Ammon's horn (tissue), 1 donor: ENCODE measurements at regions not wholly inside any gene's neighbourhood (a gene's known extent, or its start where the extent isn't known, plus 50 kb on each side); places are given as distances from the start of the nearest gene placed in this dataset.
A peak's percentile ranks its signal among the peaks of the same experiment; 100 is the strongest.
"Not testable (repeated sequence)": the region's sequence is repeated elsewhere in the genome, so short reads cannot be mapped to it uniquely, and the experiment has no call there.

Experiments used
- DNase-seq: peaks from one replicate; pipeline ENCODE4 v3.0.0-alpha.2; 2016; ENCODE audit warnings: low spot score

DNA sequence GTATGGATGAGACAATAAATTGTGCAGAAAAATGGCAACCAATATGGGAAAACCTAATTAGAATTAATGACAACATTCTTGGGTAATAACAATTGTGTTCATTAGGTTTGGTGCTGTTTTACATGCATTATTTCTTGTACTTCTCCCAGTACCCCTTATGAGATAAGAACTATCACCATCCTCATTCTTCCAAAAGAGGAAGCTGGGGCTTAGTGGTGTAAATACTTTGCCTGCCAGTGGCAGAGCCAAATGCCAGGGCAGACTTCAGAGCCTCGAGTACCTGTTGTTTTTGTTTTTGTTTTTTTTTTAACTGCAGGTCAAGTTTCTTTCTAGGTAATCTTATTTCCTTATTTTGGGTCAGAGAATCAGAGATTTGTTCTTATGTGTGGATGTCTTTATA is 206.4 kb downstream of the RHOU start:
- DNase-seq, result no peak

DNA sequence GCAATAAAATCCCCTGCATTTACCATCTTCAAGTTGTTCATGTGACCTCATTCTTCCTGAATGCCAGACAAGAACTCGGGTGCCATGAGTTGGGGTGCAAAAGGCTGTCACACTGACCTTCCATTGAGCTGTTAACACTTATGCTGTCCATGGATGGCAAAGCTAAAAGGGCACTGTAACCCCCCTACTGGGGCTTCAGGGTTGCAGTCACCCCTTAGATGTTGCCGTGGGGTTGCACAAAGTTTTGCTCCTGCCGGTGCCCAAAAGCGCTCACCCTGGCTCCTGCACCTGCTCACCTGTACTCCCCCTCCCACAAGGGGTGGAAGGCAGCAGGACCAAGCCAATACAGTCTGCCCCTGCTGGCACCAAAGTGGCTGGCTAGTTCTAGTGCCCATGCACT is 208.2 kb downstream of the RHOU start:
- DNase-seq, result no peak

DNA sequence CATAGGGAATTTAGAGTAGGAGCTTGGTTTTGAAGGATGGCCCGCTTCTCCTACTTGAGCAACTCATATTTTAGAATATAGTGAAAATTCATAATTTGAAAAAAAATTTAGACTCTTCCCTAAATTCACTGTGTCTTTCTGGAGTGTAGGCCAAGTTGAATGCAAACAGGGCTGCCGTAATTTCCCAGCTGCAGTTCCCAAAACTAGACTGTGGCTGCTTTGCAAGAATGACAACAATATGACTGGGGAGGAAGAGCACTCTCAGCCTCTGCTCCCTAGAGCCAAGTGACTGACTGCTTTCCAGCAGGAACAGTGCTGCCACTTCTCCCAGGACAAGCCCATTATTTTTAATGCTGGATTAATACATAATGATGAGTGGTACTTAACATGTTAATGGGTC is 209.0 kb downstream of the RHOU start:
- peak; percentile 32 for DNase-seq

DNA sequence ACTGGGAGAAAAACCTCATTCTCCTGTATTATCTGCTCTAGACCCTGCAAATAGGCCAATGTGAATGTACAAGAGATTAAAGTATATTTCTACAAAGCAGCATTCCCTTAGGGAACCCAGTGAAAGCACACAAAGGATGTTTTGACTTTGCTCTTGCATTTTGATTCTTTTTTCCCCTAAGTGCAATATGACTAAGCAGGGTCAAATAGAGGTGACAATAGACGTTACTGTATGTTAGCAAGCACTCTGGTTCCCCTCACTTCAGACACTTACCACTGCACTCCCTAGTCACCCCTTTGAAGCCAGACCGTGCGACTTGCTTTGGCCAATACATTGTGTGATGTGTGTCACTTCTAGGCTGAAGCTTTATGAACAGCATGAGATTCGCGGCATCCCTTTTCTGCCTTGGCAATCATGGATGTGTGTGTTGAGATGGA is 209.7 kb downstream of the RHOU start:
- no peak for DNase-seq

DNA sequence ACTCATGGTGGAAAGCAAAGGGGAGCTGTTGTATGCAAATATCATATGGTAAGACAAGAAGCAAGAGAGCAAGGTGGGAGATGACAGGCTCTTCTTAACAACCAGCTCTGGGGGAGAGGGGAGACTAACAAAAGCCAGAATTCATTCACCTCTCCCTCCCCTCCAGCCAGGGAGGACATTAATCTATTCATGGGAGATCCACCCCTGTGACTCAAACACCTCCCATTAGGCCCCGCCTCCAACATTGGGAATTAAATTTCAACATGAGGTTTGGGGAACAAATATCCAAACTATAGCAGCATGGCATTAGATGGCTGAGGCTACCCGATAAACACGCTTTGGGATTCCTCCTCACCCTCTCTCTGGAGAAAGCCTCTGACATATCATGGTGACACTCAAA is 210.6 kb downstream of the RHOU start:
- no peak for DNase-seq

DNA sequence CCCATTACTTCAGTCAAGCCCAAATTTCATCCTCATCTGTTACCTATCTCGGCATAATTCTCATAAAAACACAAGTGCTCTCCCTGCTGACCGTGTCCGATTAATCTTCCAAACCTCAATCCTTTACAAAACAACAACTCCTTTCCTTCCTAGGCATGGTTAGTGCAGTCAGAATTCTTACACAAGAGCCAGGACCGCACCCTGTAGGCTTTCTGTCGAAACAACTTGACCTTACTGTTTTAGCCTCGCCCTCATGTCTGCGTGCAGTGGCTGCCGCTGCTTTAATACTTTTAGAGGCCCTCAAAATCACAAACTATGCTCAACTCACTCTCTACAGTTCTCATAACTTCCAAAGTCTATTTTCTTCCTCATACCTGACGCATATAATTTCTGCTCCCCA is 214.3 kb downstream of the RHOU start:
- not testable (repeated sequence) for DNase-seq

DNA sequence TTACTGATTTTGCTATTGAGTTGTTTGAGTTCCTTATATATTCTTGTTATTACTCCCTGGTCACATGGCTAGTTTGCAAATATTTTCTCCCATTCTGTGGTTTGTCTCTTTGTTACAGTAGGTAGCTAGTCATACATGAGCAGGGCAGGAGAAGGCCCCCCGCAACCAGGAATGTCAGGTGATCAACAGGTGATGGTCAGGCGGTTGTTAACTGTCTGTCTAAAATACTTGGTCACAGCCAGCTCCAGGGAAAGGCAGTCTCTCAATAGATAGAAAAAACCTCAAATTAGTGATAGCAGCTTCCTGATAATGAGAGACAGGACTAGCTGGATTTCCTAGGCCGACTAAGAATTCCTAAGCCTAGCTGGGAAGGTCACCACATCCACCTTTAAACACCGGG is 217.9 kb downstream of the RHOU start:
- DNase-seq, result no peak

DNA sequence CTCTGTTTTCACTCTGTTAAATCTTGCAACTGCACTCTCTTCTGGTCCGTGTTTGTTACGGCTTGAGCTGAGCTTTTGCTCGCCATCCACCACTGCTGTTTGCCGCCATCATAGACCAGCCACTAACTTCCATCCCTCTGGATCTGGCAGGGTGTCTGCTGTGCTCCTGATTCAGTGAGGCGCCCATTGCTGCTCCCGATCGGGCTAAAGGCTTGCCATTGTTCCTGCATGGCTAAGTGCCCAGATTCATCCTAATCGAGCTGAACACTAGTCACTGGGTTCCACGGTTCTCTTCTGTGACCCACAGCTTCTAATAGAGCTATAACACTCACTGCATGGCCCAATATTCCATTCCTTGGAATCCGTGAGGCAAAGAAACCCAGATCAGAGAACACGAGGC is 218.5 kb downstream of the RHOU start:
- peak; percentile 87 for DNase-seq

DNA sequence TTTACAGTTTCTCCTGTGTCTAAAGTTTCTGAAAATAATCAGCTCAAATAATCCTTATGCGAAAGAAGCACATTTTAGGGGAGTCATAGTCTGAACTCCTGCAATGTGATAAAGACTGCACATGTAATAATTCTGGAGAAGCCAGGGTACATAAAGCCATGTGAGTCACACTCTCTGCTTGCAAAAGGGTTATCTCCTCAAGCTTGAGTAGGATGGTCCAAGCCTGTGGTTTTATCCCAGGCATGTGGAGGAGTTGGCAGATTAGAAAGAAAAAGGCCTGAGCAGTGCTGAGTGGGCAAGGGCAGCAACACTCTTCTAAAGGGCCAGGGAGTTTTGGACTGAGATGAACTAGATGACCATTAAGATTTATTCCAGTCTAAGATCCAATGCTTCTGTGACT is 220.4 kb downstream of the RHOU start:
- DNase-seq, result no peak

DNA sequence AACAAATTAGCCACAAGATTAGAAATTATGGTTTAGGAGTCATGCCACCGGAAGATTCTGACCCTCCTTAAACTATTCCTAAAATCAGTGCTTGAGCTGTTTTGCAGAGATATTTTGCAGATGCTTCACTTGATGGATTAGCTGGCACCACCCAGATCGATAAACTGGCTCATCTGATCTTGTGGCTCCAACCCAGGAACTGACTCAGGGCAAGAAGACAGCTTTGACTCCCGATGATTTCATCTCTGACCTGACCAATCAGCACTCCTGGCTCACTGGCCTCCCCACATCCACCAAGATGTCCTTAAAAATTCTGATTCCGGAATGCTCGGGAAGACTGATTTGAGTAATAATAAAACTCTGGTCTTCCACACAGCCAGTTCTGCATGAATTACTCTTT is 221.6 kb downstream of the RHOU start:
- DNase-seq, result no peak

DNA sequence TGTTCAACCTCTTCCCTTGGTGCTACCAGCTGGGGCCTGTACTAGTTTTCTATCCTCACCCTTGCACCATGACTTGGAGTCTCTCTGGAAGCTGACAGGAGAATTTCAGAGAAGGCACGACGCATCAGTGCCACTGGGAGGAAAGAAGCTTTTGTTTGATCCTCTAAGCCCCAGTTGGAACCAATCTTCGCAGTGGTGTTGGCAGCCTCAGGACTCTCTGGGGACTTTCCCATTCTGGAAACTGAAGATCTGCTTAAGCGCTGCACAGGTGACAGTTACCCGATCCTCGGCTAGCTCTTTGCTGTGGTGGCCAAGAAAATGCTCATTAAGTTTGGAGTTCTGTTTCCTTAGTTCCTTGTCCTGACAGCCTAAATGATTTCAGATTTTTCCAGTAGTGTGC is 222.3 kb downstream of the RHOU start:
- no peak for DNase-seq

DNA sequence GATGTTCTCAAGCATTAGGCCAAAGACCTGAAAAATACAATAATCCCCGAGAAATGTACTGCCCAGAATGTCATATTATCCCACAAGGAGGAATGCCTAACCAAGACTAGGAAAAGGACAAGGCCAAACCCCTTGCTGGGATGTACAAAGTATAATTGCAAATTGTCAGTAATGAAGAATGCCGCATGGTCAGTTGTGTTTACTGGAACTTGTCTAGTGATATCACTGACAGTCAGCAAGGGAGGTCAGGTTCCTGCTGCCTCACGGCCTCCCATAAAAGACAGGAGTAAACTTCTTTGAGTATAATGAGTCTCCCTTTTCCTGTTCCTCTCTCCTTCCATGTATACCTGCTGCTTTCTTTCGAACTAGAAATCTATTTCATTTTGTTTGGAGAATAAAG is 222.8 kb downstream of the RHOU start:
- no peak for DNase-seq

DNA sequence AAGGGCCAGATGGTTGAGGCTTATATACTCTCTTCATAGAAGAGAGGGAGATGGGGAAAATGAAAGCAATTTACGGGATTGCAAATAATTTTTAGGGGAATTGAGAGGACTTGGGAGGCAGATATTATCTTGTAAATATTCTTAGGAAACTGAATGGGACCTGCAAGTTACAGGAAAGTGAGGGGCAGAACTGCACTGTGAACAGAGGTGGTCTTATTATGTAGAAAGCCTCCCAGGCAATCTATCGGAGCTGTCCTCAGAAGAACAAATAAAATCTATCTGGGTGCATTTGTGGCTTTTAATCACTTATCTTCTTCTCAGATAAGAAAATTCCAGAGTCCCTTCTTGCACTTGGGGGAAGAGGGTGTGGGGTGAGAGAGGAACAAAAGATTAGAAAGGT is 223.5 kb downstream of the RHOU start:
- DNase-seq, result no peak

DNA sequence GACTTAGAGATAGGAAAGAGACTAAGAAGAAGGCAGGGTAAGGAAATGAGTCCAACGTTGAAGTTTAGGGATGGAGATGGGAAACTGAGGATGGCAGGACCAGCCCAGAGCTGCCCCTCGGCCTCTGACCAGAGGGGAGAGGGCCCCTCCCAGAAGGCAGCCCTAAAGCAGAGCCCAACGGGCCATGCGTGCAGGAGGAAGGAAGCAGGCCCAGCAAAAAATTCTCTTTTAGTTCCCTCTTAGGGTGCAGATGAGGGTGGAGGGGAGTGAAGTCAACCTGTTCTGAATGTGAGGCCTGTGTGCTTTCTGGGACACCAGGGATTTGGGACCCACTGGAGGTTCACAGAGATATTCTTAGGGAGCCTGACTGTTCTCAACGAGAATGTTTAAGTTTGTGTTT is 225.4 kb downstream of the RHOU start:
- DNase-seq, result no peak

DNA sequence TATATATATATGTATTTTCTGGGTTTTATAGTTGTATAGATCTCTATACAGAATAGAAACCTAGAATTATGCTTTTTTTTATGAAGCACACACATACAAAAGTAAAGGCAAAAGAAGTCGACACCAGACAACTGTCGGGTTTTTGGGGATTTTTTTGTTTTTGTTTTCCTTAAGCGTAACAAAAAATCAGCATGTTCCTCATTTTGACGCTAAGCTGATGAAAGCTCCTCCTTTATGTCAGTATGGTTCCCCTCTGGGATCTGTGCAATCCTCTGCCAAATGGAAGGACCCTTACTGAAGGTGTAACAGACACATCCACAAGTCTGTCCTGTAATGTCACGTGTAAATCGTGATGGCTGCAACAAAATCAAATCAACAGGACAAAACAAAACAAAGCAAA is 226.2 kb downstream of the RHOU start:
- DNase-seq, result no peak

DNA sequence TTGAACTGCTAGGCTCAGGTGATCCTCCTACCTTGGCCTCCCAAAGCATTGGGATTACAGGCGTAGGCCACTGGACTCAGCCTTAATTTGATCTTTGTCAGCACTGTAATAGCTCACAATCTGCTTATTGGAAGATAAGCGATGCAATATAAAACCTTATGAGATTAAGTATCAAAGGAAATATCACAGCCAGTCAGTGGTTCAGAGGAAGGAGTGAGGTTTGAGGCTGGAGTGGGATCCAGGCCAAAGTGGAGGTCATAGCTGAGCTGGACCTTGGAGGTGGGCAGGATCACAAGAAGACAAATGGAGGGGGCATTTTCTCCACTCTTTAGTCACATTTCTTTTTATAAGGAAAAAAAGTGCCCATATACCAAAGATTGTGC is 228.5 kb downstream of the RHOU start:
- DNase-seq, result no peak

DNA sequence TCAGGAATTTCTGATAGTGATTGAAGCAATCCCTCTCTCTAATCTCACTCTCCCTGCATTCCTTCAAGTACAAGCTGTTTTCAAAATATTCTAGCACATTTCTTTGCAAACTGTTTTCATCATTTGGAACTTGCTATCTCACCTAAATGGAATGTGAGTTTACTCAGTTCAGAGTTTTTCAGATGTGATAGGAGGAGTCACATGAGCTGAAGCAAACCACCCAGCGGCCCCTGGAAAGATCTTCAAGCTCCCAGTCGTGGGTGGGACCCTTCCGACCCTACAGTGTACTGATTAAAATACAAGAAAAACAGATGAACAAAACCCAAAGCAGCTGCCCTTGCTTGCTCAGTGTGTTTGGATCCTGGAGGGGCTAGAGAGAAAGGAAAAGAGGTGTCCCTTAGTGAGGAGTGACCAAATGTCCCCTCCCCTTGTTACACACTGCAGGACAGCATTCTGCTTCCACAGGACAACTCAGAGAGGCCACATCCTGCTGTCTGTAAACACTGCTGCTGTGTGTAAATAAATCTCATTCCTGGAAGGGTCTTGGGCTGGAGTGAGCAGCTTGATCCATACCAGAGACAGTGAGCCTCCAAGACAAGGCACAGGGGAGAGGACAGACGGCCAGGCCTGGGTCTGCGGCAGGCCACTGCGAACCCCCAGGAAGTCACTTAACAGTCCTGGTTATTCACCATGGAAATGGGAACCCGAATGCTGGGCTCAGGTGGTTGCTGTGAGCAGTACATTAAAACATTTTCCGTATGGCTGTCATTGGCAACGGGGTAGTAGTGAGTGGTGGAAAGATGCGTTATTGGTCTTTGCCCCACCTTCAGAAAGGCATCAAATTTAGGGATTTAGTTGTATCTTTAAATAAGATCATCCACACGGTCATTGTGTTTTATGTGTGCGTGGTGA is 229.2 kb downstream of the RHOU start:
- no peak for DNase-seq

DNA sequence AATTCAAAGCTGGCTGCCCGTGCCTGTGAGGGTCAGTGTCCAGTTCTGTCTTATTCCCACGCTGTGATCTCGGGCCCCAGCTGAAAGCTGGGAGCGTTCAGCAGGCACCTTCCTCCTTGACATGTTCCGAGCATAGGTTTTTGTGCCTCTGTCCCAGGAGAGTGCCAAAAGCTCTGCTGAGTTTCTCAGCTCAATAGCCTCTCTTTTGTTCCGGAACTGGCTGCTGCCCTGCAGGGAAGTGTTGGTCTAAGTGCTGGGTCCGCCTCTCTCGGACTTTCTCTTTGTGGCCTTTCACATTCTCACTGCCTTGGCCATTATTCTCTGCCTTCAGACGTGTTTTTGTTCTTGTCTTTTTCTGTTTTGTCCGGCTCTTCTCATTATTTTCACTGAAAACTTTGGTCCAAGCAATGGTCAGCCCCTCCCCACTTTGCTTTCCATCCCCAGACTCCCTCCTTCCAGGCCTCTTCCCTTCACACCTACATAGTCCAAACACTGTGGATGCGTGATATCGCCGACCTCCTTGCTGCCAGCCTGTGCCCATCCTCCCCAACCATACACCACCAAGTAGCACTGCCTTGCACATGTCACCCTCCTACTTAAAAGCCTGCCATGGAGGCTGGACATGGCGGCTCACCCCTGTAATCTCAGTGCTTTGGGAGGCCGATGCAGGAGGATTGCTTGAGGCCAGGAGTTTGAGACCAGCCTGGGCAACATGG is 233.8 kb downstream of the RHOU start:
- peak; percentile 50 for DNase-seq

DNA sequence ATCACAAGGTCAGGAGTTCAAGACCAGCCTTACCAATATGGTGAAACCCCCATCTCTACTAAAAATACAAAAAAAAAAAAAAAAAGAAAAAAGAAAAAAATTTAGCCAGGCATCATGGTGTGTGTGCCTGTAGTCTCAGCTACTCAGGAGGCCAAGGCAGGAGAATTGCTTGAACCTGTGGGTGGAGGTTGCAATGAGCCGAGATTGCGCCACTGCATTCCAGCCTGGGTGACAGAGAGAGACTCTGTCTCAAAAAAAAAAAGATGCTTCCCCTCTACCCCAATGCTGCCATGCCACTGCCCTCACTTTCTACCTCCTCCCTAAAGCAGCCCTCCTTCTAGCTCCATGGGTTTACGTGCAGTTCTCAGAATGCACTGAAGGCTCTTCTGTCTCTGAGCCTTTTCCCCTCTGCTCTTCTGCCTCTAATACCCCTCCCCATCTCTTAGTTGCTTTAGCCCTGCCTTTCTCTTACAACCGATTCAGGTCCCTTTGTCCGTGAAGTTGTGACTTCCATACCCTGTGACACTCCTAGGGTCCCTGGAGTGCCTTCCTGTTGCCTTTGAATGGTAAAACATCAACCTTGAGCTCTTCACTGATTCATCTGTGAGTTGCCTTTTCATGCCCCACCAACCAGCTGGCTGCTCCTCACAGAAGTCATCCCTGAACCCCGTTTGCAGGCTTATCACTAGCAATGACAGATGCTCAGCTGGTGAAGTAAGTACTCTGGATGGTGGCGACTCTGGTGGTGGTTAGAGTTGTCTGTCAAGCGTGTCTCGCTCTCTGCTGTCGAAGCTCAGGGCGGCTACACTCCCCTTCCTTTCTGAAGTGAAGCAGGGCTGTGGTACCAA is 234.9 kb downstream of the RHOU start:
- no peak for DNase-seq

DNA sequence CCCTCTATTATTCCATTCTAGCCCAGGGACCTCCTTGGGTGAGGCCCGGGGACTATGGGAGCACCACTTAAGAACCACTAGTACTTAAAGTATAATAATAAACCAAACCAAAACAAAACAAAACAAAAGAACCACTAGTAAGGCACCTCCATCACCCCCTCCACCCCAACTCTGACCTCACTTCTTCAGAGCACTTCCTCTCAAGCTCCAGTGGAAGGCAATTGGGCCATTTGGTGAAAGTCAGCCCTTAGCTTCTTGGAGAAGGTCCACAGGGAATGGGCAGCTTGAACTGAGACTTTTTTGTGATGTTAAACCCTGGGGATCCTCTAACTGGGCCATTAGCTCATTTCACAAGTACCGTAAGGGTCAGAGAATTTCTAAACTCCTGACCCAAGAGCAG is 237.3 kb downstream of the RHOU start:
- no peak for DNase-seq

DNA sequence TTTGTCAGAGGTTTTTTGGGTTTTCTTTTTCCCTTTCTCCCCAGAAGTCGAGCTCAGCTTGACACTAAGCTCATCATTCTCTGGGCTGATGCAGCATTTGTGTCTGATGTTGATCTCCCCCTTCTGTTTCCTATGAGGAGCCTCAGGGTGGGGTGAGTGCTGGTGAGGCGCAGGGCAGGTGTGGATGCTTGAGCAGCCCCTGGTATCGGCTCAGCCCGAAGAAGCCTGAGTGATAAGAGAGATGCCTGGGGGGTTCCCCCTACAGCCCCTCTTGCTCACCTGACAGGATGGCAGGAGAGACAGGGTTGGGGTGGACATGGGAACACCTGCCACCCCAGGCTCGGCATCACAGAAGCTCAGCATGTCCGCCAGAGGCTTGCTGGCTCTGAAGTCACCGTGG is 239.0 kb downstream of the RHOU start:
- DNase-seq, result no peak

DNA sequence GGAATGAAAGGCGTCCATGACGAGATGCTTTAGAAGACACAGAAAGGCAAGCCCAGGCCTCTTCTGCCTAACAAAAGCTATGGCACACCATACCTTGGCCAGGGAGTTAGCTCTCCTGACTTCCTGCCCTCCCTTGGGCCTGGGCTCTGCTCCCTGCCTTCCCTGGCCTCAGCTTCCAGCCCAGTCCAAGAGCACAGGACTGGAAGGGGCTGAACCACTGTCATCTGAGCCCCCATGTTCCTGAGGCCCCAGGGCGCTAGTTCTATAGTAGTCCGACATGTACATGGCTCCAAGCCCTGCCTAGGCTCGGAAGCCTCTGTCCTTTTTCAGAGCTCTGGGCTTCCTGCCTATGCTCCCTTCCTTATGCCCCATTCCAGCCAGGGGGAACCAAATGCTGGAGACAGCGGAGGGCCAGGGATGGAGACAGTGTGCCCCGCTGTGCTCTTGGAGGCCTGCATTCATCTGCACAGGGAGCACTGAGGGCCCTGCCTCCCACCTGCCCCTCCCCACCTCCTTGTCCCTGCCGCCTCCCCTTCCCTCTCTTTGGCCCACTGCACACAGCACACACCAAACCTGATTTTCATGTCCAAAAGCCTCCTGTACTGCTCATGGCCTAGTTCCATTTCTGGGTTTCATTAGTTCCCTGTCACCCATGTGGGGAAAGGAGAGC is 240.1 kb downstream of the RHOU start:
- no peak for DNase-seq
